HCT116 (cell line): ENCODE measurements at regions not wholly inside any gene's neighbourhood (a gene's known extent, or its start where the extent isn't known, plus 50 kb on each side); places are given as distances from the start of the nearest gene placed in this dataset.

Experiments used
- ATAC-seq: fragments of 200-7000 bp; cut with Tn5 transposase; 2 replicates; pipeline ENCODE4 v1.9.1; 2020; ENCODE audit warnings: mild to moderate bottlenecking, moderate library complexity
- BruUV-seq: library from RNA; stranded (reverse); fragments of 400-500 nt; replicated peaks from 2 replicates; lab custom pipeline; 2021; lab: Mats Ljungman, UMichigan
- CTCF ChIA-PET: fragments of 300-600 bp; sonication (Branson Sonifier 250); formaldehyde crosslinking; loops from one replicate; lab custom pipeline; 2021; ENCODE audit warnings: antibody characterized with exemption; lab: Charles Lee
- POLR2A ChIA-PET: fragments of 300-600, 350-600 bp; sonication (Branson Sonifier 250); formaldehyde crosslinking; loops from one replicate; lab custom pipeline; 2021; ENCODE audit warnings: antibody characterized with exemption; lab: Charles Lee
- RAD21 ChIA-PET, 2 experiments: fragments of 300-600 bp; sonication (Branson Sonifier 250); formaldehyde crosslinking; loops; one replicate each; lab custom pipeline; 2023; ENCODE audit warnings: low total read pairs in 2 of 2; ENCODE audit not compliant: uncharacterized antibody in 2 of 2, unreplicated experiment in 2 of 2, low non-redundant PET in 1 of 2; lab: Charles Lee
- DNase-seq: peaks from one replicate; pipeline ENCODE4 v3.0.0-alpha.2; 2010; ENCODE audit warnings: low read depth, low spot score
- H2AFZ ChIP-seq: fragments of 200-600 bp; shearing (Covaris generic), sonication (generic); 2 replicates; pipeline ENCODE4 v1.6.1; 2017; ENCODE audit warnings: low read depth, mixed run types, mixed read lengths, antibody characterized with exemption, low read length; ENCODE audit not compliant: poor library complexity, severe bottlenecking
- H3K27ac ChIP-seq: 2 replicates; pipeline ENCODE4 v1.5.1; 2012; ENCODE audit warnings: low read depth, low read length
- H3K27me3 ChIP-seq: fragments of 200-600 bp; sonication (generic); 2 replicates; pipeline ENCODE4 v1.6.1; 2016; ENCODE audit warnings: mixed run types, low read length, mixed read lengths; ENCODE audit not compliant: insufficient read depth
- H3K36me3 ChIP-seq, 2 experiments: fragments of 200-500 bp in 1 of 2; fragments of 200-600 bp in 1 of 2; sonication (Bioruptor generic) in 1 of 2; sonication (generic) in 1 of 2; 2 replicates each; pipeline versions ENCODE4 v1.5.1 to v1.6.1; 2014 to 2016; ENCODE audit warnings: low read length in 2 of 2, inconsistent platforms in 1 of 2, mixed read lengths in 1 of 2, mixed run types in 1 of 2; ENCODE audit not compliant: insufficient read depth in 2 of 2, control insufficient read depth in 1 of 2
- H3K4me1 ChIP-seq, 2 experiments: fragments of 200-600 bp in 1 of 2; sonication (generic) in 1 of 2; 2 replicates each; pipeline versions ENCODE4 v1.5.1 to v1.6.1; 2012 to 2017; ENCODE audit warnings: low read length in 2 of 2, inconsistent platforms in 1 of 2, mild to moderate bottlenecking in 1 of 2, mixed read lengths in 1 of 2, mixed run types in 1 of 2, moderate library complexity in 1 of 2; ENCODE audit not compliant: insufficient read depth in 2 of 2, control insufficient read depth in 1 of 2
- H3K4me2 ChIP-seq: fragments of 200-600 bp; sonication (generic); 2 replicates; pipeline ENCODE4 v1.6.1; 2017; ENCODE audit warnings: mixed run types, low read length, mixed read lengths
- H3K4me3 ChIP-seq, 2 experiments: fragments of 200-600 bp in 1 of 2; sonication (generic) in 1 of 2; replicated peaks in 1 of 2; 2 replicates each; pipeline ENCODE4 v1.5.1; 2011 to 2016; ENCODE audit warnings: low read length in 2 of 2, control low read depth in 1 of 2, low read depth in 1 of 2, mild to moderate bottlenecking in 1 of 2, mixed read lengths in 1 of 2, mixed run types in 1 of 2
- H3K79me2 ChIP-seq: fragments of 200-600 bp; sonication (generic); 2 replicates; pipeline ENCODE4 v1.6.1; 2017; ENCODE audit warnings: mild to moderate bottlenecking, mixed run types, low read length, moderate library complexity, mixed read lengths; ENCODE audit not compliant: insufficient read depth
- H3K9ac ChIP-seq: fragments of 200-600 bp; sonication (generic); 2 replicates; pipeline ENCODE4 v1.6.1; 2016; ENCODE audit warnings: low read length, mixed read lengths
- H3K9me2 ChIP-seq: fragments of 200-600 bp; sonication (generic), shearing (Covaris generic); 2 replicates; pipeline ENCODE4 v1.6.1; 2017; ENCODE audit warnings: mixed run types, mild to moderate bottlenecking, moderate library complexity; ENCODE audit not compliant: insufficient read depth
- H3K9me3 ChIP-seq, 2 experiments: fragments of 200-500 bp in 1 of 2; fragments of 200-600 bp in 1 of 2; sonication (Bioruptor generic) in 1 of 2; sonication (generic) in 1 of 2; 2 replicates each; pipeline ENCODE4 v1.6.1; 2014 to 2017; ENCODE audit warnings: low read length in 2 of 2, mixed read lengths in 2 of 2, inconsistent platforms in 1 of 2, low read depth in 1 of 2, mild to moderate bottlenecking in 1 of 2, mixed run types in 1 of 2, moderate library complexity in 1 of 2; ENCODE audit not compliant: control insufficient read depth in 1 of 2, insufficient read depth in 1 of 2
- H4K20me1 ChIP-seq: fragments of 200-600 bp; sonication (generic), shearing (Covaris generic); 2 replicates; pipeline ENCODE4 v1.6.1; 2017; ENCODE audit warnings: mixed run types, mild to moderate bottlenecking, moderate library complexity; ENCODE audit not compliant: insufficient read depth
- CBX3 ChIP-seq: IDR thresholded peaks from 2 replicates; pipeline ENCODE4 v1.6.1; 2012; ENCODE audit warnings: low read depth
- EGR1 ChIP-seq: IDR thresholded peaks from 2 replicates; pipeline ENCODE4 v1.6.1; 2012; ENCODE audit warnings: low read depth
- EZH2 ChIP-seq: fragments of 200-600 bp; sonication (generic); IDR thresholded peaks from 2 replicates; pipeline ENCODE4 v1.6.1; 2017; ENCODE audit warnings: antibody characterized with exemption, mixed run types
- EZH2phosphoT487 ChIP-seq: fragments of 200-600 bp; IDR thresholded peaks from 2 replicates; pipeline ENCODE4 v1.6.1; 2018; ENCODE audit warnings: antibody characterized with exemption, borderline replicate concordance
- FOSL1 ChIP-seq: IDR thresholded peaks from 2 replicates; pipeline ENCODE4 v1.6.1; 2012; ENCODE audit warnings: low read depth
- POLR2A ChIP-seq: IDR thresholded peaks from 2 replicates; pipeline ENCODE4 v1.7.0; 2011; ENCODE audit warnings: borderline replicate concordance; ENCODE audit not compliant: insufficient read depth, insufficient read length; ENCODE audit errors: extremely low read depth
- RAD21 ChIP-seq: IDR thresholded peaks from 2 replicates; pipeline ENCODE4 v1.6.1; 2012; ENCODE audit warnings: low read depth, mild to moderate bottlenecking
- SIN3A ChIP-seq: IDR thresholded peaks from 2 replicates; pipeline ENCODE4 v1.6.1; 2012; ENCODE audit warnings: low read depth
- SP1 ChIP-seq: IDR thresholded peaks from 2 replicates; pipeline ENCODE4 v1.6.1; 2012; ENCODE audit warnings: low read depth
- SRF ChIP-seq: IDR thresholded peaks from 2 replicates; pipeline ENCODE4 v1.6.1; 2012; ENCODE audit warnings: low read depth
- TCF7L2 ChIP-seq: IDR thresholded peaks from 2 replicates; pipeline ENCODE4 v1.7.0; 2011; ENCODE audit warnings: borderline replicate concordance, inconsistent platforms; ENCODE audit not compliant: insufficient read depth, insufficient read length; ENCODE audit errors: extremely low read depth
- YY1 ChIP-seq: IDR thresholded peaks from 2 replicates; pipeline ENCODE4 v1.6.1; 2011; ENCODE audit warnings: low read length, low read depth, moderate library complexity, mild to moderate bottlenecking; ENCODE audit not compliant: insufficient replicate concordance; ENCODE audit errors: extremely low read depth
- ZBTB33 ChIP-seq: IDR thresholded peaks from 2 replicates; pipeline ENCODE4 v1.6.1; 2011; ENCODE audit warnings: mild to moderate bottlenecking, low read length, moderate library complexity; ENCODE audit not compliant: insufficient replicate concordance; ENCODE audit errors: extremely low read depth
- ZFX ChIP-seq: fragments of 450-650 bp; IDR thresholded peaks from 2 replicates; pipeline ENCODE4 v1.6.1; 2017
- intact Hi-C: fragments of 100-400 bp; cut with micrococcal nuclease; formaldehyde crosslinking; loops from 2 replicates; pipeline ENCODE4 v1.10.0; 2022
- TF ChIP-seq, protein P1 (sequence below): IDR thresholded peaks from 2 replicates; pipeline ENCODE4 v1.6.1; 2012
- TF ChIP-seq, protein P2 (sequence below): IDR thresholded peaks from 2 replicates; pipeline ENCODE4 v1.6.1; 2012

- no TSS peak for BruUV-seq
- H3K27ac ChIP-seq = no peak overlapping the region
- CTCF ChIA-PET = no interaction called here
Measured at GRCh38 chr2:796141-796985, 119.2 kb upstream of the TMEM18 start.

GRCh38 chr2:795531-796041 lies 118.4 kb upstream of the TMEM18 start:
- intact Hi-C loops = no loop called here
- no peaks in the 10 kb centered on the region for H3K9me2 ChIP-seq
- H3K4me2 ChIP-seq = no peak overlapping the region
- H3K9me3 ChIP-seq = no peaks in the 10 kb centered on the region
- no peaks in the 10 kb centered on the region for H3K4me1 ChIP-seq
- H3K27ac ChIP-seq = no peak overlapping the region
- H3K4me3 ChIP-seq = no peak overlapping the region
- H3K9ac ChIP-seq = no peak overlapping the region
- no peaks in the 10 kb centered on the region for H3K27me3 ChIP-seq
- H2AFZ ChIP-seq = no peak overlapping the region
- POLR2A ChIA-PET = no interaction called here
- H3K79me2 ChIP-seq = no peaks in the 10 kb centered on the region
- no TSS peak for BruUV-seq
- no peaks in the 10 kb centered on the region for H4K20me1 ChIP-seq
- CTCF ChIA-PET = no interaction called here
- RAD21 ChIA-PET = no interaction called here
- ATAC-seq (no peak), DNase-seq (no peak)
- H3K36me3 ChIP-seq = no peaks in the 10 kb centered on the region
- TF ChIP-seq EGR1 (no peak), TCF7L2 (no peak), ZBTB33 (no peak), EZH2phosphoT487 (no peak), ZFX (no peak), POLR2A (no peak), FOSL1 (no peak), YY1 (no peak), RAD21 (no peak), EZH2 (no peak), SP1 (no peak)
- TF ChIP-seq, protein P1, sequence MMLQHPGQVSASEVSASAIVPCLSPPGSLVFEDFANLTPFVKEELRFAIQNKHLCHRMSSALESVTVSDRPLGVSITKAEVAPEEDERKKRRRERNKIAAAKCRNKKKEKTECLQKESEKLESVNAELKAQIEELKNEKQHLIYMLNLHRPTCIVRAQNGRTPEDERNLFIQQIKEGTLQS = no peak
- TF ChIP-seq, protein P2, sequence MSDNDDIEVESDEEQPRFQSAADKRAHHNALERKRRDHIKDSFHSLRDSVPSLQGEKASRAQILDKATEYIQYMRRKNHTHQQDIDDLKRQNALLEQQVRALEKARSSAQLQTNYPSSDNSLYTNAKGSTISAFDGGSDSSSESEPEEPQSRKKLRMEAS = no peak

More at GRCh38 chr2:796141-796985, 119.2 kb upstream of the TMEM18 start:
- intact Hi-C loops = no loop called here
- no peaks in the 10 kb centered on the region for H4K20me1 ChIP-seq
- DNase-seq (no peak), ATAC-seq (no peak)
- H3K9me2 ChIP-seq = no peaks in the 10 kb centered on the region
- no peaks in the 10 kb centered on the region for H3K4me1 ChIP-seq
- no peak overlapping the region for H3K4me3 ChIP-seq
- ChIA-PET POLR2A (no interaction called here), RAD21 (no interaction called here)
- no peaks in the 10 kb centered on the region for H3K27me3 ChIP-seq
- no peaks in the 10 kb centered on the region for H3K79me2 ChIP-seq
- TF ChIP-seq EZH2 (no peak), SRF (no peak), TCF7L2 (no peak), SP1 (no peak), SIN3A (no peak), POLR2A (no peak), CBX3 (no peak)
- no peaks in the 10 kb centered on the region for H3K36me3 ChIP-seq
- no peak overlapping the region for H3K9ac ChIP-seq
- no peak overlapping the region for H3K4me2 ChIP-seq
- H3K9me3 ChIP-seq = no peaks in the 10 kb centered on the region
- H2AFZ ChIP-seq = no peak overlapping the region
